NCI-H2227 (cell line): ENCODE measurements at regions not wholly inside any gene's neighbourhood (a gene's known extent, or its start where the extent isn't known, plus 50 kb on each side); places are given as distances from the start of the nearest gene placed in this dataset.
"Not testable (repeated sequence)": the region's sequence is repeated elsewhere in the genome, so short reads cannot be mapped to it uniquely, and the experiment has no call there.

Experiments
- DNase-seq: peaks from one replicate; lab custom pipeline; 2025; ENCODE audit not compliant: unreplicated experiment; lab: John Stamatoyannopoulos, UW

DNA sequence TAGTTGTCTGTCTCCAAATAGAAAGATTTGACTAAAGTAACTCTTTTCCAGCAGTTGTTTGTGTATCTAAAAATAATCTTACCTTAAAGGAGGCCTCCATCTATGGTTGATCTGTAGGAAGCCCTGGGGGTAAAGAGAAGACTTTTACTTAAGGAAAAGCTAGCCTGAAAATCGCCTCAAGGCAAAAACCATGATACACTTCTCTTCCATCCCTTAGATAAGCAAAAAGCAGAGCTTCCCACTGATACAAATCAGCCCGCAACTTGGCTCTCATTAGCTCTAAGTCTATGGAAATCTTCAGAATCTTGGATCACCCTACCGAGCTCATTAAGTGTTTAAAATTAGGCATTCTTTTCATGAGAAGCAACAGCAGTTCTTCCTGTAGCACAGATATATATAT, 576.9 kb upstream of the PTBP2 start:
- no peak for DNase-seq

- DNase-seq: no peak
Measured at GRCh38 chr1:96145492-96145891, 576.1 kb upstream of the PTBP2 start.

DNA sequence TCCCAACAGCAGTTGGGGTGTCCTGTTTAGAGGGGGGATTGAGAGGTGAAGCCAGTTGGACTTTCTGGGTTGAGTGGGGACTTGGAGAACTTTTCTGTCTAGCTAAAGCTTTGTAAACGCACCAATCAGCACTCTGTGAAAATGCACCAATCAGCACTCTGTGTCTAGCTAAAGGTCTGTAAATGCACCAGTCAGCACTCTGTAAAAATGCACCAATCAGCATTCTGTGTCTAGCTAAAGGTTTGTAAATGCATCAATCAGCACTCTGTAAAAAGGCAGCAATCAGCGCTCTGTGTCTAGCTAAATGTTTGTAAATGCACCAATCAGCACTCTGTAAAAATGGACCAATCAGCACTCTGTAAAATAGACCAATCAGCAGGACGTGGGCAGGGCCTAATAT, 568.6 kb upstream of the PTBP2 start:
- not testable (repeated sequence) for DNase-seq

- no peak for DNase-seq
Measured at GRCh38 chr1:96157101-96157500, 564.5 kb upstream of the PTBP2 start.

DNA sequence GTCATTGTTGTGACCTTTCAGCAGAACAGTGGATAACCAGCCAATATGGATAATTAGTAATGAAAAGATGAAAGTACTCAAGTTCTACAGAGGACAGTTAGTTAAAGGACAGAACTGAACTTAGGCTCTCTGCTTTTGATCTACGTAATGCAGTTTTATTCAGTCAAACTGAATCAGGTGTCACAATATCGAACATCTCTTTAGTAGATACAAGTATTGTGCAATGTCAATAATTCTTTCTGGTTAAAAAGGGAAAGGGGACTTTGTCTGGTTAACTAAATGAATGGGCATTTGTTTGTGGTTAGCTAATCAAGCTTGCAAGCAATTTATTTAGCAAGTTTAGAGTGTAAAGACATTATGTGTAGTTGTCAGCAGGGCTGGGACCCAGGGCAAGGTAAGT, 562.2 kb upstream of the PTBP2 start:
- DNase-seq: no peak

DNA sequence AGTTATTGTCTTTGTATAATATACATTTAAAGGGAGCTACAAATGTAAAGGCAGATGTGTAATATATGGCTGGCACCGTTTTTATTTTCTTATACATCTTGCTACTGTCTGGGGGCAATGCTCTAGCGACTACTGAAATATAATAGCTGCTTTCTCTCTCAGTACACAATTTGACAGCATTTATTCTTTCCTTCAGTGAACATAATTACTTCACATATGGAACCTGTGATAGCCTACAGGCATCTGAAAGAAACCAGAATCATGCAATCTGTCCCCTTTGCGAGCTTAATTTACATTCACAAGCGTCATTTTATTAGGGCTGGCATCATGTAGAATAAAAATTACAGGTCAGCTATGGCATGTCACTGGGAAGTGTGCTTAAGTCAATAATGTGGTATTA, 557.5 kb upstream of the PTBP2 start:
- DNase-seq: peak; percentile 8

- DNase-seq: no peak
Measured at GRCh38 chr1:96178053-96178452, 543.5 kb upstream of the PTBP2 start.

GRCh38 chr1:96183485-96183884, 538.1 kb upstream of the PTBP2 start:
- DNase-seq: no peak

DNA sequence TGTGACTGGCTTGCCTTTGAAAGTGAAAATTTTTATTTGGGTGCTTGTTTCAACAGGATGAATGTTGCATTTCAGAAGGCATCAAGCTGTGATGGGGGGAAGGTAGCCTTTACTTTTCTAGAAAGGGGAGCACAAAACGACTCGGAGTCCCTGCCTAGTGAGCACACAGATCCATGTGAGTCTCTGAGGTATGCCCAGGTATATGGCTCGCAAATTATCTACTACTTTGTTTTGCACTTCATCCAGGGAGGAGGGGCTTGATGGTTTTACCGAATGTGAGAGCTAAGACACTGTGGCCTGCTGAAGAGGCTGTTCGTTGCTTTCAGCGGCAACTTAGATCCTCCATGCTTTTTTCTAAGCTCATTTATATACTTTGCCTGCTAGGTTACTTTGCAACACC, 537.7 kb upstream of the PTBP2 start:
- DNase-seq: no peak

DNA sequence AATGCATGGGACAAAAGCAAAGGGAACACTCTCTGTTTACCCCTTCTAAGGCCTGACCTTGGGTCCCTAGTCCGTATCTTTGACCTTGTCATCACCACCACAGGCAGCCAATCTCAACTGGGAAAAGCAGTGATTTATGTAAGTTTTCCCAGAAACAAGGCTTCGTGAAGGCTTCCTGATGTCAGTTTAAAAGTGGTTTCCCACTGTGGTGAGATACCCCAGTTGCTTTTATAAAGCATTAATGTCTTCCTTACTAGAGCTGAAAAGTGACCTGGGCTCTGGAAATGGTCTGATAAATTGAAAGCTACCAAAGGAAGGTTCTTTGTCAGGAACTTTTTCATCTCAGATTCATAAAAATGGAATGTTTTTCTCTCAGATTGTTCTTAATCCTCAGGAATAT, 536.4 kb upstream of the PTBP2 start:
- peak; percentile 48 for DNase-seq

- no peak for DNase-seq
Measured at GRCh38 chr1:96187020-96187419, 534.6 kb upstream of the PTBP2 start.

- DNase-seq: no peak
Measured at GRCh38 chr1:96191165-96191564, 530.4 kb upstream of the PTBP2 start.

GRCh38 chr1:96206451-96206850, 515.1 kb upstream of the PTBP2 start:
- DNase-seq: no peak

- DNase-seq: no peak
Measured at GRCh38 chr1:96207936-96208335, 513.6 kb upstream of the PTBP2 start.

DNA sequence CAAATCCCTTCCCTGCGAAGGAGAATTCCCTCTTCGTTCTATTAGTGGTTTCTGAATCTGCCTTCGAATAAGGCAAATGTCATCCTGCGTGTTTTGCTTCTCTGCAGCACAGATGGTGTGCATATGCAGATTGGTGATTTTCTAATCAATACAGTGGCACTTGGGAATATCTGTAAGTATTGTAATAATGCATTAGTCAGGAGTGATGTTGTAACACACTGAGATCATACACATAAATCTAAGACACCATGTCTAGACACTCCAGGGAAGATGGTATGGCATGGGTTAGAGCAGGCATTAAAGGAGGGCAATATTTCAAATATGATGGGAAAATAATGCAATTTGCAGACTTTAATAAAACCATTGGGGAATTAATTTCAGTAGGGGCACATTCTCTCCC, 513.2 kb upstream of the PTBP2 start:
- no peak for DNase-seq

GRCh38 chr1:96210054-96210453, 511.5 kb upstream of the PTBP2 start:
- DNase-seq: no peak

DNA sequence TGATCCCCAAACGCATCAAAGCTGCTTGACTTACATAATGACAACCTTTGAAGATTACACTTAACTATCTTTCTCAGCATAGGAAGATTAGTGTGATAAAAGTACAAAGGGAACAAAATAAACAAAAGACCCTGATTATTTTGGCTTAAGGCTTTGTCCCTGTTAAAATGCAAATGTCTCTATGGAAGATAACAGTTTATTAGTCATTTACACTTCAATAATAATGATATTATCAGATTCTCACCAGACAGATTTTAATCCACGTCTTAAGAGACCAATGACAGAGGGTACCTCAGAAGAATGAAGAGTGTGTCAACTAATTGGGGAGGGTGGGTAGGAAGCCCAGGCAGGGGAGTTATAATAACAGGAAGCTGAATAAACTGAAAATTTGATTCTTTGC, 510.4 kb upstream of the PTBP2 start:
- DNase-seq: no peak

DNA sequence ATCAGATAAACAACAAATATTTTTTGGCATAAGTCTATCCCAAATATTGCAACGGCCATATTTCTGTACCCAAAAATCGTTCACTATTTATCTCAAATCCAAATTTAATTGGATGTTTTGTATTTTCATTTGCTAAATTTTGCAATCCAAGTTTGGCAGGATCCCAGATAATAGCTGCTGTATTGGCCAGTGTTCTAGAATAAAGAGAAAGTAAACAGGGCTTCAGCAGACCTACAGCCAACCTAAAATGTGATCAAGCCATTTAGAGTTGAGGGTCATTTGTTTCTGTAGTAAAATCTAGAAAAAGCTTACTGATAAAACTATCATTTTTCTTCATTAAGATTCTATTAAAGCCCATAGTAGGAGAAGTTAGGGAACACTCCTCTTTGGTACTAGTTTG, 506.6 kb upstream of the PTBP2 start:
- DNase-seq: no peak

GRCh38 chr1:96220651-96221050, 500.9 kb upstream of the PTBP2 start:
- DNase-seq: no peak

DNA sequence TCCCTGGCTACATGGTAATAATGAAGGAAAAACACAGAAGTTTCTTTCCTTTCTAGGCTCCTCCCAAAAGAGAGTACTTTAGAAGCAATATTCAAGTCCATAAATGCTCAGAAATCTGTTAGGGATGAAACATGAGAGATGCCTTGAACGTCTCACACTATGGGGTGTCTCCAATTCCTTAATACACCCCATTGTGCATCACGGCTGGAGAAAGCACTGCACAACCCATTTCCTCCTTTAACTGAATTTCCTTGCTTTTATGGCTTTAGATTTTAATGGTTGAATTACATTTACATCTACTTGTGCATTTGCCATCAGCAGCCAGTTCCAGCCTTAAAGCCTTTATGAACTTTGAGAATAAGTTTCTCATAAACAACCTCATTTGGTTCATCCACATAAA, 498.9 kb upstream of the PTBP2 start:
- DNase-seq: no peak

DNA sequence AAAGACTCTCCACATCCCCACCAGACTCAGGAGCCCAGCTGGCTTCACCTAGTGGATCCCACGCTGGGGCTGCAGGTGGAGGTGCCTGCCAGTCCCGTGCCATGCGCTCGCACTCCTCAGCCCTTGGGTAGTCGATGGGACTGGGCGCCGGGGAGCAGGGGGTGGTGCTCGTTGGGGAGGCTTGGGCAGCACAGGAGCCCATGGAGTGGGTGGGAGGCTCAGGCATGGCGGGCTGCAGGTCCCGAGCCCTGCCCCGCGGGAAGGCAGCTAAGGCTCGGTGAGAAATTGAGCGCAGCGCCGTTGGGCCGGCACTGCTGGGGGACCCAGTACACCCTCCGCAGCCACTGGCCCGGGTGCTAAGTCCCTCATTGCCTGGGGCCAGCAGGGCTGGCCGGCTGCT, 497.4 kb upstream of the PTBP2 start:
- not testable (repeated sequence) for DNase-seq

DNA sequence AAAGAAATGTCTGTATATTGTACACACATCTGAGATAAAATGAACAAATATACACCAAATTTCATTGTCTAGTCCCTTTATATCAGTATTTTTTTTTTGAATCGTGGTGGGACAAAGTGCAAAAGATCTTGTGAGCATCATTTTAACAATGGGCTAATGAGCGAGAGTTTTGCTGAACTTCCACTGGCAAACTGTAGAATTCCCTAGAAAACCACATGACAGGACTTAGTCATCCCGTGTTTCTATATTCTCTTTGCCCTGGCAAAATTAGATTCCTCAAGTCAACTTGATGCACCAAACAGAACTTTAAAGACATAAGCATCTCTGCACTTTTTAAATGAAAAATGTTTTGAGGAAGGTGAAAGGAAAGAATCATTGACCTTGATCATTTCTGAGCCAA, 488.2 kb upstream of the PTBP2 start:
- DNase-seq: no peak

- peak; percentile 74 for DNase-seq
Measured at GRCh38 chr1:96234299-96234698, 487.3 kb upstream of the PTBP2 start.

- peak; percentile 59 for DNase-seq
Measured at GRCh38 chr1:96236156-96236739, 485.3 kb upstream of the PTBP2 start.
